ENCODE measurements at regions not wholly inside any gene's neighbourhood (a gene's known extent, or its start where the extent isn't known, plus 50 kb on each side); places are given as distances from the start of the nearest gene placed in this dataset.

- Histone ChIP-seq H4K20me1 (ENCODE audit: control insufficient read depth, insufficient read depth) (no peaks in the 10 kb centered on the region), H3K9ac (ENCODE audit: control insufficient read depth, insufficient read depth, low read length) (no peak overlapping the region), H3K4me2 (ENCODE audit: control insufficient read depth, insufficient read depth) (no peak overlapping the region), H3K9me3 (replicated peaks; ENCODE audit: control insufficient read depth, insufficient read depth, low read length) (no peaks in the 10 kb centered on the region; the same call in 2 of the 3 replicates), H2AFZ (ENCODE audit: control insufficient read depth, low read depth, low read length) (no peak overlapping the region), H3K36me3 (ENCODE audit: control insufficient read depth in 2 of 2, insufficient read depth in 2 of 2, low read length in 1 of 2) (no peaks in the 10 kb centered on the region), H3K79me2 (ENCODE audit: control insufficient read depth, insufficient read depth, low read length) (no peaks in the 10 kb centered on the region), H3K4me3 (no peak overlapping the region), H3K27ac (ENCODE audit: control insufficient read depth, insufficient read depth) (no peak overlapping the region), H3K27me3 (replicated peaks in 1 of 2; ENCODE audit: control insufficient read depth in 2 of 2, insufficient read depth in 2 of 2, low read length in 1 of 2) (no peaks in the 10 kb centered on the region), H3K4me1 (ENCODE audit: control insufficient read depth, insufficient read depth, low read length) (no peaks in the 10 kb centered on the region)
- ATAC-seq = no peak; the same call in 2 of the 3 replicates
- SMC1A ChIA-PET (ENCODE audit: uncharacterized antibody, unreplicated experiment) = interaction anchor here (0.9 to 4.7 kb wide), 15 partner anchors 10 to 629 kb away, joined by 3 to 55 read pairs (median 3); no protein-coding TSS in a partner anchor
- CTCF ChIA-PET = interaction anchor here (0.9 to 4.4 kb wide), 14 partner anchors 8 to 627 kb away, joined by 3 to 51 read pairs (median 4); no protein-coding TSS in a partner anchor
- in situ Hi-C loops (cut with MboI) = no loop called here
- no peak for DNase-seq (ENCODE audit: low read depth, low spot score)
- POLR2A ChIA-PET = interaction anchor here (0.5 kb wide), 1 partner anchor 119 kb away, joined by 8 read pairs; no protein-coding TSS in a partner anchor
- intact Hi-C loops (cut with micrococcal nuclease; ENCODE audit: unreplicated experiment) = no loop called here
- 0 out of 2 replicates have a peak, but pooled peaks have one; percentile 13 for TF ChIP-seq EED (IDR thresholded peaks at IDR 0.05; ENCODE audit: low read depth)
- TF ChIP-seq MYC (IDR thresholded peaks at IDR 0.05; ENCODE audit: insufficient read depth, insufficient read length, insufficient replicate concordance, low read length, severe bottlenecking) = no peak
- peak; percentile 38 for TF ChIP-seq MEF2B (IDR thresholded peaks at IDR 0.05; ENCODE audit: partially characterized antibody, poor library complexity, severe bottlenecking)
- 0 out of 2 replicates have a peak, but pooled peaks have one; percentile 2 for TF ChIP-seq RAD21 (IDR thresholded peaks at IDR 0.05; ENCODE audit: insufficient read depth, low read depth, low read length)
- TF ChIP-seq NRF1 (conservative IDR thresholded peaks at IDR 0.05; ENCODE audit: low read depth, low read length) = no peak
- FAIRE-seq = no peak
- 51% methylated on average over 3 of the region's 3 CpGs for WGBS (ENCODE audit: insufficient coverage, insufficient replicate concordance, low lambda C conversion rate, missing lambda C conversion rate)
- no TSS peak for BruUV-seq (replicated peaks)
- RAD21 ChIA-PET (ENCODE audit: unreplicated experiment) = interaction anchor here (0.7 to 3.9 kb wide), 11 partner anchors 11 to 621 kb away, joined by 3 to 27 read pairs (median 3); no protein-coding TSS in a partner anchor
Measured at GRCh38 chr3:185988080-185988815, 50.4 kb upstream of the TRA2B start.

Data from GM12878 (cell line).